ENCODE measurements at regions not wholly inside any gene's neighbourhood (a gene's known extent, or its start where the extent isn't known, plus 50 kb on each side); places are given as distances from the start of the nearest gene placed in this dataset.

DNA sequence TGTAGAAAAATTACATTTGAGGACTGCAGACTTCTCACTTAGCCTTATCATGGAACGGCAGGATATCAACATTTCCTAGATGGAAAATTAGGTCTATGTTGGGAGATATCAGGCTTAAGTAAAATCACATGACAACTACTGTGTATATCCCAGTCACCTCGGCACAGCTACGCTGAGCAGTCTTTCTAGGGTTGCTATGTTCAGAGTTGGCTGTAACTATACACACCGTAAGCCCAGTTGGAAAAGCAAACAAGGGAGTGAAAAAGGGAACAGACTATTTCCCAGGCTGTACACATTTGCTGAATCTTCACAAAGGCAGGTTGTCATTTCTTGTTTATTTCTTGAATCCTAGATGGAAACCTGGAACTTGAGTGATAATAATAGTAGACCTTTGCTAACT is 80.7 kb upstream of the PTPRK start:
- no peak for FAIRE-seq
- DNase-seq (ENCODE audit: low read depth): peak; percentile 77
- TF ChIP-seq, protein P1, sequence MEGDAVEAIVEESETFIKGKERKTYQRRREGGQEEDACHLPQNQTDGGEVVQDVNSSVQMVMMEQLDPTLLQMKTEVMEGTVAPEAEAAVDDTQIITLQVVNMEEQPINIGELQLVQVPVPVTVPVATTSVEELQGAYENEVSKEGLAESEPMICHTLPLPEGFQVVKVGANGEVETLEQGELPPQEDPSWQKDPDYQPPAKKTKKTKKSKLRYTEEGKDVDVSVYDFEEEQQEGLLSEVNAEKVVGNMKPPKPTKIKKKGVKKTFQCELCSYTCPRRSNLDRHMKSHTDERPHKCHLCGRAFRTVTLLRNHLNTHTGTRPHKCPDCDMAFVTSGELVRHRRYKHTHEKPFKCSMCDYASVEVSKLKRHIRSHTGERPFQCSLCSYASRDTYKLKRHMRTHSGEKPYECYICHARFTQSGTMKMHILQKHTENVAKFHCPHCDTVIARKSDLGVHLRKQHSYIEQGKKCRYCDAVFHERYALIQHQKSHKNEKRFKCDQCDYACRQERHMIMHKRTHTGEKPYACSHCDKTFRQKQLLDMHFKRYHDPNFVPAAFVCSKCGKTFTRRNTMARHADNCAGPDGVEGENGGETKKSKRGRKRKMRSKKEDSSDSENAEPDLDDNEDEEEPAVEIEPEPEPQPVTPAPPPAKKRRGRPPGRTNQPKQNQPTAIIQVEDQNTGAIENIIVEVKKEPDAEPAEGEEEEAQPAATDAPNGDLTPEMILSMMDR (IDR thresholded peaks at IDR 0.05; ENCODE audit: insufficient read depth, low read length, severe bottlenecking): no peak
- H3K36me3 ChIP-seq (ENCODE audit: control insufficient read depth, insufficient read depth, low read length): no peaks in the 10 kb centered on the region
- H3K4me3 ChIP-seq (ENCODE audit: low read depth, low read length): no peak overlapping the region
- no peaks in the 10 kb centered on the region for H3K27me3 ChIP-seq (ENCODE audit: control insufficient read depth, insufficient read depth, low read length)

DNA sequence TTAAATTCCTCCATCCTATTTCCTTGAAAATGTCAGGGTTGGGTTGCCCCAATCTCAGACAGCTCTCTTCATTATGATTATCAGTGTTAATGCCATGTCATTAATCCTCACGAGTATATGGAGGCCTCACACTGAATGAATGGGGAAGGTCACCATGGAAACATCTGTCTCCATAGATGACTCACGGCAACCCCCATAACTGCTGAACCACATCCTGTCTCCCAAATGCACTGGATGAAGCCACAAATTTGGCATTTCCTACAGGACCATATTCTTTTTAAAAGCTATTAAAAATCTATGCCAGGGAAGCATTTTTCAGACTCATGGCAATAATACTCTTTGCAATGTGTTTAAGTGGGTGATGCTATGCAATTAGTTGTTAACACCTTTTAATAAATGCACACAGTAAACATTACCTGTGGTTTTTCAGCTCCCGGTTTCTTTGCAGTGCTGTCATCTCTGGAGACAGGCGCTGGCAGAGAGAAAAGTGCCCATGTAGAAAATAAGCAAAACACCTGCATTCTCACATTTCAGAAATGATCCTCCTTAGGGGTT is 80.1 kb upstream of the PTPRK start:
- DNase-seq (ENCODE audit: low read depth) (peak; percentile 92), FAIRE-seq (no peak)
- Histone ChIP-seq H3K4me3 (ENCODE audit: low read depth, low read length) (no peak overlapping the region), H3K36me3 (ENCODE audit: control insufficient read depth, insufficient read depth, low read length) (no peaks in the 10 kb centered on the region), H3K27me3 (ENCODE audit: control insufficient read depth, insufficient read depth, low read length) (no peaks in the 10 kb centered on the region)
- TF ChIP-seq, protein P1 (IDR thresholded peaks at IDR 0.05; ENCODE audit: insufficient read depth, low read length, severe bottlenecking): no peak

DNA sequence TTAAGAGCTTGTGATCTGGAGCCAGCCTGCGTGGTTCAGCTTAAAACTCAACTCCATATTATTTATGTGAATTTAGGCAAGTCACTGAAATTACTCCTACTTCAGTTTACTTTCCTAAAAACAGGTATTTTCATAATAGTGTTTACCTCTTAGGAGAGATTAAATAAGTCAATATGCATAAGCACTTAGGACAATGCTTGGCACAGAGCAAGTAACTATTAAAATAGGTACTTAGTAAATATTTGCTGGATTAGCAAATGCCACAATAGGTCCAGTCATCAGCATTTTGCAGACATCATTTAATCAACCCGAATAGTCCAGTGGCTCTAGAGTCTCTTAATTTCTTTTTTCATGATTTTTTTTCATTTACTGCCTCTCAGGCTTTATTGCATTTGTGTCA is 78.6 kb upstream of the PTPRK start:
- DNase-seq (ENCODE audit: low read depth) (peak; percentile 55), FAIRE-seq (no peak)
- H3K27me3 ChIP-seq (ENCODE audit: control insufficient read depth, insufficient read depth, low read length): no peaks in the 10 kb centered on the region
- TF ChIP-seq, protein P1 (IDR thresholded peaks at IDR 0.05; ENCODE audit: insufficient read depth, low read length, severe bottlenecking): no peak
- no peaks in the 10 kb centered on the region for H3K36me3 ChIP-seq (ENCODE audit: control insufficient read depth, insufficient read depth, low read length)
- H3K4me3 ChIP-seq (ENCODE audit: low read depth, low read length): no peak overlapping the region

DNA sequence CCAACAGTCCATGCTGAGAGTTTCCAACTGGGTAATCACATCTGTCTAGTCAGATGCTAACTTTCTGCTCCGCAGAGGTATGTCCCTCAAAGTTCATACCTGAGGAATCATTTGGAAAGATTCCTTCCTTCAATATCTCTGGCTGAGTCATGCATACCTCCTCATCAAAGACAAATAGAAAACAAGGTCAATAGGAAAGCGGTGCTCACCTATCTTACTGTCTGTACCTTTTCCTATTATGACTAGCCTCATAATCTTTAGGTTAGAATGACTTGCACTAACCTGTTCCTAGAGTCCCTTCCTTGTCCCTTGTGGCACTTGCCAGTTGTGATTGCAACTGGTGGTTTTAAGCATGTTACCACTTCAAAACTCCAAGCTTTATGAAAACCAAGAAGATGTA is 78.2 kb upstream of the PTPRK start:
- Histone ChIP-seq H3K27me3 (ENCODE audit: control insufficient read depth, insufficient read depth, low read length) (no peaks in the 10 kb centered on the region), H3K4me3 (ENCODE audit: low read depth, low read length) (no peak overlapping the region), H3K36me3 (ENCODE audit: control insufficient read depth, insufficient read depth, low read length) (no peaks in the 10 kb centered on the region)
- TF ChIP-seq, protein P1 (IDR thresholded peaks at IDR 0.05; ENCODE audit: insufficient read depth, low read length, severe bottlenecking): no peak
- DNase-seq (ENCODE audit: low read depth): peak; percentile 94
- no peak for FAIRE-seq

DNA sequence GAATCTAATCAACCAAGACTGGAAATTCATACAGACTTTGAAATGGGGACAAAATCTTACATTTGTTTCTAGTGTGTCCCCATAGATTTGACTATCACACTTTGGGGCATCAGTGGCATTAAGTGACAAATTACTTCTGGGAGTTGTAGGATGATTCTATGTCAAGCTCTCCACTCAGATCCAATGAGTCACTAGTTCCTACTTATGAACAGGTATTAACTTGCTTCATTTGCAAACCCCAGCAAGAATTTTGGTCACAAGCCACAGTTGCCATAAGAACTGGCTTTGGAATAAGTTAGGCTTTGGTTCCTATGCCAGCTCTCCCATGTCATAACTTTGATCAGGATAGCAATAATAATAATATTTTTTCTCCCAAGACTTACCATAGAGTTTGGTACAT is 77.6 kb upstream of the PTPRK start:
- peak; percentile 96 for DNase-seq (ENCODE audit: low read depth)
- no peak for FAIRE-seq

More for the DNA sequence above, 77.6 kb upstream of the PTPRK start:
- TF ChIP-seq, protein P1 (IDR thresholded peaks at IDR 0.05; ENCODE audit: insufficient read depth, low read length, severe bottlenecking): no peak
- no peaks in the 10 kb centered on the region for H3K27me3 ChIP-seq (ENCODE audit: control insufficient read depth, insufficient read depth, low read length)
- H3K36me3 ChIP-seq (ENCODE audit: control insufficient read depth, insufficient read depth, low read length): no peaks in the 10 kb centered on the region
- H3K4me3 ChIP-seq (ENCODE audit: low read depth, low read length): no peak overlapping the region

Data from bronchial epithelial cell (primary cell).